ENCODE measurements at regions not wholly inside any gene's neighbourhood (a gene's known extent, or its start where the extent isn't known, plus 50 kb on each side); places are given as distances from the start of the nearest gene placed in this dataset.

DNA sequence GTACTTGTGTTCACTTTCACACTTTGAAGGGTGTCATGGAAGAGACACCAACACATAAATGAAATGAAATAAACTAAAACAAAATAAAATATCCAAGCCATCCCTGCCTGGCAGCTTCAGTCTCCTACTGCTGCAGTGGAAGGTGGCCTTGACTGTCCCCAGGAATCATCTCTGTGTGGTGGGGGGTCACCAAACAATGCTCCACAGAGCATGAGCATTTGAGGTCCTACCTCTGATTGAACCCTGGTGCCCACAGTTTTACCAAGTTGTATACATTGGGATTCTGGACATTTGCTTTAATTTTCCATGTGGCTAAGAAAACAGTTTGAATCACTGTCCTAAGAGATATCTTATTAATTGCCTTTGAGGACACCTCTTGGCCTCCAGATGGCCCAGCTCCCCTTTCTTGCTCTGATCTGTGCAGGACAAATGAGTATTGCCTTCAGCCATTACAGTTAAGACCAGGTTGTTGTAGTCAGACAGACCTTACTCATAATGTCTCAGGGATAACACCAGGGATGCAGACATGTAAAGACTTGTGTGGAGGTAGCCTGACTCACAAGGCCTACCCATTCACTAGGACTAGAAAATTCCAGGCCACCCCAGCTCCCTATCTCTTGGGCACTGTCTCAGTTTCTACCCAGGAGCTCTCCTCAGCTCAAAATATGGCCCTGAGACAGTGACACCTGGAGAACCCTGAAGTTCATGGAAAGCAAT lies 195.0 kb downstream of the MYCN start:
- TF ChIP-seq, protein P1, sequence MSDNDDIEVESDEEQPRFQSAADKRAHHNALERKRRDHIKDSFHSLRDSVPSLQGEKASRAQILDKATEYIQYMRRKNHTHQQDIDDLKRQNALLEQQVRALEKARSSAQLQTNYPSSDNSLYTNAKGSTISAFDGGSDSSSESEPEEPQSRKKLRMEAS (IDR thresholded peaks at IDR 0.05): no peak
- TF ChIP-seq, protein P2, sequence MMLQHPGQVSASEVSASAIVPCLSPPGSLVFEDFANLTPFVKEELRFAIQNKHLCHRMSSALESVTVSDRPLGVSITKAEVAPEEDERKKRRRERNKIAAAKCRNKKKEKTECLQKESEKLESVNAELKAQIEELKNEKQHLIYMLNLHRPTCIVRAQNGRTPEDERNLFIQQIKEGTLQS (IDR thresholded peaks at IDR 0.05): no peak
- TF ChIP-seq, protein P3, sequence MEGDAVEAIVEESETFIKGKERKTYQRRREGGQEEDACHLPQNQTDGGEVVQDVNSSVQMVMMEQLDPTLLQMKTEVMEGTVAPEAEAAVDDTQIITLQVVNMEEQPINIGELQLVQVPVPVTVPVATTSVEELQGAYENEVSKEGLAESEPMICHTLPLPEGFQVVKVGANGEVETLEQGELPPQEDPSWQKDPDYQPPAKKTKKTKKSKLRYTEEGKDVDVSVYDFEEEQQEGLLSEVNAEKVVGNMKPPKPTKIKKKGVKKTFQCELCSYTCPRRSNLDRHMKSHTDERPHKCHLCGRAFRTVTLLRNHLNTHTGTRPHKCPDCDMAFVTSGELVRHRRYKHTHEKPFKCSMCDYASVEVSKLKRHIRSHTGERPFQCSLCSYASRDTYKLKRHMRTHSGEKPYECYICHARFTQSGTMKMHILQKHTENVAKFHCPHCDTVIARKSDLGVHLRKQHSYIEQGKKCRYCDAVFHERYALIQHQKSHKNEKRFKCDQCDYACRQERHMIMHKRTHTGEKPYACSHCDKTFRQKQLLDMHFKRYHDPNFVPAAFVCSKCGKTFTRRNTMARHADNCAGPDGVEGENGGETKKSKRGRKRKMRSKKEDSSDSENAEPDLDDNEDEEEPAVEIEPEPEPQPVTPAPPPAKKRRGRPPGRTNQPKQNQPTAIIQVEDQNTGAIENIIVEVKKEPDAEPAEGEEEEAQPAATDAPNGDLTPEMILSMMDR (IDR thresholded peaks at IDR 0.05; ENCODE audit: low read depth, low read length, missing input control): no peak
- TF ChIP-seq, protein P4, sequence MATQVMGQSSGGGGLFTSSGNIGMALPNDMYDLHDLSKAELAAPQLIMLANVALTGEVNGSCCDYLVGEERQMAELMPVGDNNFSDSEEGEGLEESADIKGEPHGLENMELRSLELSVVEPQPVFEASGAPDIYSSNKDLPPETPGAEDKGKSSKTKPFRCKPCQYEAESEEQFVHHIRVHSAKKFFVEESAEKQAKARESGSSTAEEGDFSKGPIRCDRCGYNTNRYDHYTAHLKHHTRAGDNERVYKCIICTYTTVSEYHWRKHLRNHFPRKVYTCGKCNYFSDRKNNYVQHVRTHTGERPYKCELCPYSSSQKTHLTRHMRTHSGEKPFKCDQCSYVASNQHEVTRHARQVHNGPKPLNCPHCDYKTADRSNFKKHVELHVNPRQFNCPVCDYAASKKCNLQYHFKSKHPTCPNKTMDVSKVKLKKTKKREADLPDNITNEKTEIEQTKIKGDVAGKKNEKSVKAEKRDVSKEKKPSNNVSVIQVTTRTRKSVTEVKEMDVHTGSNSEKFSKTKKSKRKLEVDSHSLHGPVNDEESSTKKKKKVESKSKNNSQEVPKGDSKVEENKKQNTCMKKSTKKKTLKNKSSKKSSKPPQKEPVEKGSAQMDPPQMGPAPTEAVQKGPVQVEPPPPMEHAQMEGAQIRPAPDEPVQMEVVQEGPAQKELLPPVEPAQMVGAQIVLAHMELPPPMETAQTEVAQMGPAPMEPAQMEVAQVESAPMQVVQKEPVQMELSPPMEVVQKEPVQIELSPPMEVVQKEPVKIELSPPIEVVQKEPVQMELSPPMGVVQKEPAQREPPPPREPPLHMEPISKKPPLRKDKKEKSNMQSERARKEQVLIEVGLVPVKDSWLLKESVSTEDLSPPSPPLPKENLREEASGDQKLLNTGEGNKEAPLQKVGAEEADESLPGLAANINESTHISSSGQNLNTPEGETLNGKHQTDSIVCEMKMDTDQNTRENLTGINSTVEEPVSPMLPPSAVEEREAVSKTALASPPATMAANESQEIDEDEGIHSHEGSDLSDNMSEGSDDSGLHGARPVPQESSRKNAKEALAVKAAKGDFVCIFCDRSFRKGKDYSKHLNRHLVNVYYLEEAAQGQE (IDR thresholded peaks at IDR 0.05): no peak
- TF ChIP-seq JUND (IDR thresholded peaks at IDR 0.05) (no peak), HNF4G (IDR thresholded peaks at IDR 0.05) (no peak), RAD21 (IDR thresholded peaks at IDR 0.05) (no peak), EGR1 (IDR thresholded peaks at IDR 0.05; ENCODE audit: low read depth in 2 of 2) (no peak), RXRA (IDR thresholded peaks at IDR 0.05) (no peak)
